ENCODE measurements at regions not wholly inside any gene's neighbourhood (a gene's known extent, or its start where the extent isn't known, plus 50 kb on each side); places are given as distances from the start of the nearest gene placed in this dataset.

DNA sequence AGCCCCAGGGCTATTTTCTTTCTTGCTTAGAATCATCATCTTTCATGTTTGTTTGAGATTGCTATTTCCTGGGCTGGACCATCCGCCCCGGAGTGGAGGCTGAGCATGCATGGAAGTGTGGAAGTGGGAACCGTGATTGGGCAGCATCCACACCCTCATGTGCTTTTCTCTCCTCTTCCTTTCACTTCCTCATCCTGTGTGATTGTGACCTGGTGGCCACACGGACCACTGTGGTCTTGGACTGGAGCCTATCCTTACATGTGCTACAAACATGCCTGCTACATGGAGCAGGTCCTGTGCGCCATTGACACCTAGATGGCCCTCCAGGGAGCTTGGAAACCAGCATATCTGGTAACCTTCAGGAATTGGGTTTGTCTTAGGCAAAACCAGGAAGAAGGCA is 175.9 kb upstream of the LCORL start:
- TF ChIP-seq POLR2A (IDR thresholded peaks at IDR 0.05; ENCODE audit: low read length) (no peak), GATA1 (IDR thresholded peaks at IDR 0.05; ENCODE audit: low read depth, low read length) (no peak)

All from erythroblast (primary cell).